Upper lobe of left lung (tissue), 4 donors: ENCODE measurements at regions not wholly inside any gene's neighbourhood (a gene's known extent, or its start where the extent isn't known, plus 50 kb on each side); places are given as distances from the start of the nearest gene placed in this dataset.

Source experiments
- EP300 ChIP-seq, 4 donors: sonication (generic); formaldehyde crosslinking; IDR thresholded peaks; one replicate each; pipeline ENCODE4 v1.5.1; 2017; ENCODE audit warnings: antibody characterized with exemption in 4 of 4, control low read depth in 2 of 4
- POLR2A ChIP-seq, 4 donors: fragments of 450-650 bp; IDR thresholded peaks; one replicate each; pipeline ENCODE4 v1.5.1; 2016 to 2017; ENCODE audit warnings: antibody characterized with exemption in 4 of 4, mild to moderate bottlenecking in 2 of 4
- TF ChIP-seq, protein P1 (sequence below), 6 experiments: fragments of 450-650 bp in 4 of 6; fragments of 200-600 bp in 2 of 6; sonication (generic) in 2 of 6; IDR thresholded peaks; one replicate each; pipeline ENCODE4 v1.5.1; 2016 to 2019; ENCODE audit warnings: antibody characterized with exemption in 6 of 6

DNA sequence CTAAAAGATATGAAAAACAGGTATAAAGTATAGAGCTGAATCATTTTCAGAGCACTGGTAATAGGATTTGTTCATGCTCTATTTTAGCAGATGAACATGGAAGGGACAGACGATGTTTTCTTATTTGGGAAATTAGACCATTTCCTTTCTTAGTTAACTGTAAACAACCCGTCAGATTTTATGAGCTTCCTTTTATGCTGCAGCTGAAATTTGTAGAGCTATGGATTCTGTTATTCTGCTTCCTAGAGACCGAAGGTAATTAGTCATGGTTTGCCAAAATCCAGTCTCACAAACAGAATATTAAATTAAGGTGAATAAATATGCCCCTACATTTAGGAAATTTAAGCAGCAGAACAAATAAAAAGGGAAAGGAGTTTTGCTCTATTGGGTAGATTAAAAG is 180.2 kb upstream of the SYT1 start:
- TF ChIP-seq EP300 (IDR thresholded peaks at IDR 0.05) (no peak), POLR2A (IDR thresholded peaks at IDR 0.05) (no peak)
- TF ChIP-seq, protein P1, sequence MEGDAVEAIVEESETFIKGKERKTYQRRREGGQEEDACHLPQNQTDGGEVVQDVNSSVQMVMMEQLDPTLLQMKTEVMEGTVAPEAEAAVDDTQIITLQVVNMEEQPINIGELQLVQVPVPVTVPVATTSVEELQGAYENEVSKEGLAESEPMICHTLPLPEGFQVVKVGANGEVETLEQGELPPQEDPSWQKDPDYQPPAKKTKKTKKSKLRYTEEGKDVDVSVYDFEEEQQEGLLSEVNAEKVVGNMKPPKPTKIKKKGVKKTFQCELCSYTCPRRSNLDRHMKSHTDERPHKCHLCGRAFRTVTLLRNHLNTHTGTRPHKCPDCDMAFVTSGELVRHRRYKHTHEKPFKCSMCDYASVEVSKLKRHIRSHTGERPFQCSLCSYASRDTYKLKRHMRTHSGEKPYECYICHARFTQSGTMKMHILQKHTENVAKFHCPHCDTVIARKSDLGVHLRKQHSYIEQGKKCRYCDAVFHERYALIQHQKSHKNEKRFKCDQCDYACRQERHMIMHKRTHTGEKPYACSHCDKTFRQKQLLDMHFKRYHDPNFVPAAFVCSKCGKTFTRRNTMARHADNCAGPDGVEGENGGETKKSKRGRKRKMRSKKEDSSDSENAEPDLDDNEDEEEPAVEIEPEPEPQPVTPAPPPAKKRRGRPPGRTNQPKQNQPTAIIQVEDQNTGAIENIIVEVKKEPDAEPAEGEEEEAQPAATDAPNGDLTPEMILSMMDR (IDR thresholded peaks at IDR 0.05) = no peak
